ENCODE measurements at regions not wholly inside any gene's neighbourhood (a gene's known extent, or its start where the extent isn't known, plus 50 kb on each side); places are given as distances from the start of the nearest gene placed in this dataset.

GRCh38 chr3:139198929-139199328, 144.9 kb upstream of the MRPS22 start:
- H3K79me2 ChIP-seq (ENCODE audit: control insufficient read depth, insufficient read depth, low read length): no peaks in the 10 kb centered on the region
- no peak for ATAC-seq
- H4K20me1 ChIP-seq (ENCODE audit: control insufficient read depth, insufficient read depth): no peaks in the 10 kb centered on the region
- CTCF ChIA-PET: interaction anchor here (0.7 kb wide), 1 partner anchor 87 kb away, joined by 4 read pairs; no protein-coding TSS in a partner anchor
- POLR2A ChIA-PET: no interaction called here
- RAD21 ChIA-PET (ENCODE audit: unreplicated experiment): no interaction called here
- no peak overlapping the region; the same call in 1 of the 2 replicates for H2AFZ ChIP-seq (ENCODE audit: control insufficient read depth, low read depth, low read length)
- H3K4me1 ChIP-seq (ENCODE audit: control insufficient read depth, insufficient read depth, low read length): peaks cover 5% of the 10 kb centered on the region; the same call in 1 of the 2 replicates
- SMC1A ChIA-PET (ENCODE audit: uncharacterized antibody, unreplicated experiment): no interaction called here
- H3K9me3 ChIP-seq (replicated peaks; ENCODE audit: control insufficient read depth, insufficient read depth, low read length): no peaks in the 10 kb centered on the region; the same call in 2 of the 3 replicates
- no peak for TF ChIP-seq FOS (IDR thresholded peaks at IDR 0.05; ENCODE audit: borderline replicate concordance, extremely low read depth, insufficient read length)
- no peak for TF ChIP-seq TBL1XR1 (IDR thresholded peaks at IDR 0.05; ENCODE audit: low read depth, low read length)
- no peak for TF ChIP-seq IRF3 (IDR thresholded peaks at IDR 0.05)
- no peak for TF ChIP-seq HCFC1 (IDR thresholded peaks at IDR 0.05; ENCODE audit: low read length)
- H3K4me2 ChIP-seq (ENCODE audit: control insufficient read depth, insufficient read depth): no peak overlapping the region
- no TSS peak for BruUV-seq (replicated peaks)
- H3K27me3 ChIP-seq (replicated peaks in 1 of 2; ENCODE audit: control insufficient read depth in 2 of 2, insufficient read depth in 2 of 2, low read length in 1 of 2): no peaks in the 10 kb centered on the region
- no peak overlapping the region for H3K9ac ChIP-seq (ENCODE audit: control insufficient read depth, insufficient read depth, low read length)
- 37% methylated on average over 2 of the region's 2 CpGs for WGBS (ENCODE audit: insufficient coverage, insufficient replicate concordance, low lambda C conversion rate, missing lambda C conversion rate)
- in situ Hi-C loops (cut with MboI): no loop called here
- FAIRE-seq: no peak
- H3K4me3 ChIP-seq: no peak overlapping the region
- H3K36me3 ChIP-seq (ENCODE audit: control insufficient read depth in 2 of 2, insufficient read depth in 2 of 2, low read length in 1 of 2): no peaks in the 10 kb centered on the region
- H3K27ac ChIP-seq (ENCODE audit: control insufficient read depth, insufficient read depth): no peak overlapping the region
- DNase-seq (ENCODE audit: low read depth, low spot score): no peak
- intact Hi-C loops (cut with micrococcal nuclease; ENCODE audit: unreplicated experiment): no loop called here

- intact Hi-C loops (cut with micrococcal nuclease; ENCODE audit: unreplicated experiment): loop anchor here (5.0 kb wide), 2 partner anchors 87 to 257 kb away; no protein-coding TSS in a partner anchor
- SMC1A ChIA-PET (ENCODE audit: uncharacterized antibody, unreplicated experiment): no interaction called here
- peaks cover 5% of the 10 kb centered on the region; the same call in 1 of the 2 replicates for H3K4me1 ChIP-seq (ENCODE audit: control insufficient read depth, insufficient read depth, low read length)
These were observed 144.3 kb upstream of the MRPS22 start for GRCh38 chr3:139199421-139200010.

More at GRCh38 chr3:139199421-139200010, 144.3 kb upstream of the MRPS22 start:
- Histone ChIP-seq H3K27me3 (replicated peaks in 1 of 2; ENCODE audit: control insufficient read depth in 2 of 2, insufficient read depth in 2 of 2, low read length in 1 of 2) (no peaks in the 10 kb centered on the region), H3K79me2 (ENCODE audit: control insufficient read depth, insufficient read depth, low read length) (no peaks in the 10 kb centered on the region), H3K9ac (ENCODE audit: control insufficient read depth, insufficient read depth, low read length) (no peak overlapping the region), H3K4me2 (ENCODE audit: control insufficient read depth, insufficient read depth) (no peak overlapping the region), H2AFZ (ENCODE audit: control insufficient read depth, low read depth, low read length) (no peak overlapping the region), H4K20me1 (ENCODE audit: control insufficient read depth, insufficient read depth) (no peaks in the 10 kb centered on the region), H3K36me3 (ENCODE audit: control insufficient read depth in 2 of 2, insufficient read depth in 2 of 2, low read length in 1 of 2) (no peaks in the 10 kb centered on the region), H3K27ac (ENCODE audit: control insufficient read depth, insufficient read depth) (no peak overlapping the region), H3K9me3 (replicated peaks; ENCODE audit: control insufficient read depth, insufficient read depth, low read length) (no peaks in the 10 kb centered on the region; the same call in 2 of the 3 replicates), H3K4me3 (no peak overlapping the region)
- no TSS peak for BruUV-seq (replicated peaks)
- POLR2A ChIA-PET: no interaction called here
- RAD21 ChIA-PET (ENCODE audit: unreplicated experiment): no interaction called here
- FAIRE-seq (no peak), ATAC-seq (peak; percentile 47), DNase-seq (ENCODE audit: low read depth, low spot score) (no peak)
- 17% methylated on average over 3 of the region's 3 CpGs for WGBS (ENCODE audit: insufficient coverage, insufficient replicate concordance, low lambda C conversion rate, missing lambda C conversion rate)
- in situ Hi-C loops (cut with MboI): no loop called here
- no peak for TF ChIP-seq BMI1 (IDR thresholded peaks at IDR 0.05; ENCODE audit: borderline replicate concordance)
- no peak for TF ChIP-seq PML (IDR thresholded peaks at IDR 0.05; ENCODE audit: low read length)
- CTCF ChIA-PET: interaction anchor here (1.1 kb wide), 1 partner anchor 88 kb away, joined by 4 read pairs; no protein-coding TSS in a partner anchor

Data from GM12878 (cell line).